Activated naive CD8-positive, alpha-beta T cell treated with anti-CD3 and anti-CD28 coated beads, Interleukin-2, amount 50 U/mL, for 24 hours (primary cell): ENCODE measurements at regions not wholly inside any gene's neighbourhood (a gene's known extent, or its start where the extent isn't known, plus 50 kb on each side); places are given as distances from the start of the nearest gene placed in this dataset.
"Not testable (repeated sequence)": the region's sequence is repeated elsewhere in the genome, so short reads cannot be mapped to it uniquely, and the experiment has no call there.

Source experiments
- ATAC-seq: fragments of 150-1000 bp; cut with Tn5 transposase; one replicate; pipeline ENCODE4 v1.10.0; 2021
- DNase-seq: peaks from one replicate; pipeline ENCODE4 v3.0.0; 2021
- H3K27ac Mint-ChIP-seq: one replicate; pipeline ENCODE4 v1.8.0; 2021; ENCODE audit warnings: mild to moderate bottlenecking, mixed read lengths
- H3K27me3 Mint-ChIP-seq: one replicate; pipeline ENCODE4 v1.8.0; 2021; ENCODE audit warnings: mixed read lengths
- H3K36me3 Mint-ChIP-seq: one replicate; pipeline ENCODE4 v1.8.0; 2021; ENCODE audit warnings: low read depth, mixed read lengths
- H3K4me1 Mint-ChIP-seq: one replicate; pipeline ENCODE4 v1.8.0; 2021; ENCODE audit warnings: mixed read lengths
- H3K4me3 Mint-ChIP-seq: one replicate; pipeline ENCODE4 v1.8.0; 2021; ENCODE audit warnings: mild to moderate bottlenecking, moderate library complexity, mixed read lengths
- H3K9me3 Mint-ChIP-seq: one replicate; pipeline ENCODE4 v1.8.0; 2021; ENCODE audit warnings: mixed read lengths

GRCh38 chr1:25020851-25021590, 90.9 kb upstream of the RUNX3 start:
- Mint-ChIP-seq H3K4me1 (peaks cover 88% of the 10 kb centered on the region), H3K27ac (peak overlapping the region; percentile 91), H3K4me3 (peak overlapping the region; percentile 26), H3K9me3 (no peaks in the 10 kb centered on the region), H3K27me3 (no peaks in the 10 kb centered on the region), H3K36me3 (peaks cover 2% of the 10 kb centered on the region)
- DNase-seq (no peak), ATAC-seq (no peak)

- DNase-seq (no peak), ATAC-seq (no peak)
- Mint-ChIP-seq H3K36me3 (peaks cover 2% of the 10 kb centered on the region), H3K4me1 (peaks cover 83% of the 10 kb centered on the region), H3K27me3 (no peaks in the 10 kb centered on the region), H3K27ac (peak overlapping the region; percentile 91), H3K9me3 (no peaks in the 10 kb centered on the region), H3K4me3 (peak overlapping the region; percentile 8)
These were observed 90.2 kb upstream of the RUNX3 start for GRCh38 chr1:25020173-25020845.

GRCh38 chr1:25019337-25020172, 89.5 kb upstream of the RUNX3 start:
- Mint-ChIP-seq H3K4me3 (peak overlapping the region; percentile 8), H3K36me3 (peaks cover 2% of the 10 kb centered on the region), H3K9me3 (no peaks in the 10 kb centered on the region), H3K27ac (peak overlapping the region; percentile 91), H3K27me3 (no peaks in the 10 kb centered on the region), H3K4me1 (peaks cover 75% of the 10 kb centered on the region)
- no peak for ATAC-seq
- no peak for DNase-seq

GRCh38 chr1:25018943-25019336, 88.9 kb upstream of the RUNX3 start:
- ATAC-seq: no peak
- Mint-ChIP-seq H3K9me3 (no peaks in the 10 kb centered on the region), H3K36me3 (peaks cover 2% of the 10 kb centered on the region), H3K27me3 (no peaks in the 10 kb centered on the region), H3K4me1 (peaks cover 71% of the 10 kb centered on the region), H3K27ac (peak overlapping the region; percentile 91), H3K4me3 (no peak overlapping the region)
- DNase-seq: no peak

GRCh38 chr1:25018110-25018735, 88.1 kb upstream of the RUNX3 start:
- Mint-ChIP-seq H3K4me1 (peaks cover 69% of the 10 kb centered on the region), H3K4me3 (no peak overlapping the region), H3K36me3 (peaks cover 2% of the 10 kb centered on the region), H3K9me3 (no peaks in the 10 kb centered on the region), H3K27me3 (no peaks in the 10 kb centered on the region), H3K27ac (peak overlapping the region; percentile 84)
- ATAC-seq (no peak), DNase-seq (no peak)

GRCh38 chr1:25017436-25018109, 87.5 kb upstream of the RUNX3 start:
- ATAC-seq: no peak
- Mint-ChIP-seq H3K36me3 (peaks cover 2% of the 10 kb centered on the region), H3K9me3 (no peaks in the 10 kb centered on the region), H3K4me3 (no peak overlapping the region), H3K27ac (peak overlapping the region; percentile 84), H3K27me3 (no peaks in the 10 kb centered on the region), H3K4me1 (peaks cover 69% of the 10 kb centered on the region)
- DNase-seq: no peak

GRCh38 chr1:25012966-25013962, 83.2 kb upstream of the RUNX3 start:
- ATAC-seq: no peak
- Mint-ChIP-seq H3K4me1 (peaks cover 70% of the 10 kb centered on the region), H3K4me3 (no peak overlapping the region), H3K36me3 (no peaks in the 10 kb centered on the region), H3K9me3 (no peaks in the 10 kb centered on the region), H3K27ac (peak overlapping the region; percentile 88), H3K27me3 (no peaks in the 10 kb centered on the region)
- no peak for DNase-seq

- Mint-ChIP-seq H3K4me1 (peaks cover 70% of the 10 kb centered on the region), H3K9me3 (no peaks in the 10 kb centered on the region), H3K27me3 (no peaks in the 10 kb centered on the region), H3K4me3 (peak overlapping the region; percentile 49), H3K36me3 (no peaks in the 10 kb centered on the region), H3K27ac (peak overlapping the region; percentile 88)
- ATAC-seq (peak; percentile 67), DNase-seq (no peak)
These were observed 82.0 kb upstream of the RUNX3 start for GRCh38 chr1:25011943-25012638.

- no peak overlapping the region for H3K27ac Mint-ChIP-seq
- no peaks in the 10 kb centered on the region for H3K36me3 Mint-ChIP-seq
- no peak for DNase-seq
- no peak for ATAC-seq
- no peaks in the 10 kb centered on the region for H3K9me3 Mint-ChIP-seq
- no peaks in the 10 kb centered on the region for H3K27me3 Mint-ChIP-seq
- H3K4me3 Mint-ChIP-seq: no peak overlapping the region
- peaks cover 77% of the 10 kb centered on the region for H3K4me1 Mint-ChIP-seq
These were observed 81.2 kb upstream of the RUNX3 start for GRCh38 chr1:25011275-25011674.

GRCh38 chr1:25009671-25010262, 79.7 kb upstream of the RUNX3 start:
- H3K4me3 Mint-ChIP-seq: no peak overlapping the region
- no peaks in the 10 kb centered on the region for H3K36me3 Mint-ChIP-seq
- peaks cover 88% of the 10 kb centered on the region for H3K4me1 Mint-ChIP-seq
- no peaks in the 10 kb centered on the region for H3K9me3 Mint-ChIP-seq
- no peaks in the 10 kb centered on the region for H3K27me3 Mint-ChIP-seq
- H3K27ac Mint-ChIP-seq: peak overlapping the region; percentile 62
- DNase-seq (peak; percentile 67), ATAC-seq (peak; percentile 77)

GRCh38 chr1:25008192-25008485, 78.1 kb upstream of the RUNX3 start:
- no peaks in the 10 kb centered on the region for H3K9me3 Mint-ChIP-seq
- peak overlapping the region; percentile 56 for H3K27ac Mint-ChIP-seq
- no peaks in the 10 kb centered on the region for H3K27me3 Mint-ChIP-seq
- H3K4me1 Mint-ChIP-seq: peaks cover 95% of the 10 kb centered on the region
- DNase-seq (no peak), ATAC-seq (no peak)
- no peak overlapping the region for H3K4me3 Mint-ChIP-seq
- no peaks in the 10 kb centered on the region for H3K36me3 Mint-ChIP-seq

GRCh38 chr1:25007390-25008191, 77.5 kb upstream of the RUNX3 start:
- not testable (repeated sequence) for H3K4me3 Mint-ChIP-seq, H3K36me3 Mint-ChIP-seq, DNase-seq, H3K9me3 Mint-ChIP-seq, H3K27me3 Mint-ChIP-seq, ATAC-seq
- H3K4me1 Mint-ChIP-seq: peaks cover 95% of the 10 kb centered on the region
- H3K27ac Mint-ChIP-seq: peak overlapping the region; percentile 56
